GM06990 (cell line): ENCODE measurements at regions not wholly inside any gene's neighbourhood (a gene's known extent, or its start where the extent isn't known, plus 50 kb on each side); places are given as distances from the start of the nearest gene placed in this dataset.
A peak's percentile ranks its signal among the peaks of the same experiment; 100 is the strongest.
"Not testable (repeated sequence)": the region's sequence is repeated elsewhere in the genome, so short reads cannot be mapped to it uniquely, and the experiment has no call there.

Source experiments
- DNase-seq: peaks from one replicate; pipeline ENCODE4 v3.0.0-alpha.2; 2011; ENCODE audit not compliant: insufficient read length; ENCODE audit errors: extremely low read depth
- H3K27me3 ChIP-seq: replicated peaks from 2 replicates; pipeline ENCODE4 v1.6.0; 2011; ENCODE audit warnings: low read length; ENCODE audit not compliant: control insufficient read depth, insufficient read depth
- H3K36me3 ChIP-seq: 2 replicates; pipeline ENCODE4 v1.5.1; 2011; ENCODE audit warnings: low read length; ENCODE audit not compliant: control insufficient read depth, insufficient read depth
- H3K4me3 ChIP-seq: replicated peaks from 2 replicates; pipeline ENCODE4 v1.5.1; 2011; ENCODE audit warnings: low read depth, mild to moderate bottlenecking, control low read depth, low read length
- CTCF ChIP-seq: IDR thresholded peaks from 2 replicates; pipeline ENCODE4 v1.5.1; 2011; ENCODE audit warnings: low read length, control low read depth, mild to moderate bottlenecking, inconsistent platforms; ENCODE audit not compliant: insufficient read depth, poor library complexity, severe bottlenecking

GRCh38 chr7:76936346-76936745, 95.8 kb downstream of the SPDYE17 start:
- DNase-seq: not testable (repeated sequence)

DNA sequence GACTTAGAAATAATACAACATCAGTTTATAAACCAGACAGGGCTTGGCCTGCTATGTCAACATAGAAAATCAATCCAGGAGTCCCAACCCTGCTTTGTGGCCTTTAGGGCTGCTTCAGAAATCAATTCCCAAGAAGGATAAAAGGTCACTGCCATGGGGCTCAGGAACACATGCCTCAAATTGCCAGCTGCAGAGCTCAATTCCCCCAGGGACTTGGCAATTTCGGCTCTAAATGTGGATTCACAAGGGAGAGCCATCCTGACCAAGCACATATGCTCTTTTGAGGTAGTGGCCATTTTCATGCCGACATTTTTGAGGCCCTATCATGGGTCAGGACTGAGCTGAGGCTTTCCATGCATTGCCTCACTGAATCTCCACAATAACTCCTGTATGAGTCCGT, 97.5 kb downstream of the SPDYE17 start:
- H3K27me3 ChIP-seq, DNase-seq, H3K4me3 ChIP-seq, H3K36me3 ChIP-seq: not testable (repeated sequence)

More at GRCh38 chr7:76936346-76936745, 95.8 kb downstream of the SPDYE17 start:
- H3K4me3 ChIP-seq, H3K27me3 ChIP-seq, H3K36me3 ChIP-seq: not testable (repeated sequence)

- not testable (repeated sequence) for DNase-seq, H3K36me3 ChIP-seq, H3K4me3 ChIP-seq, H3K27me3 ChIP-seq
These were observed 99.2 kb downstream of the SPDYE17 start for GRCh38 chr7:76932957-76933356.

DNA sequence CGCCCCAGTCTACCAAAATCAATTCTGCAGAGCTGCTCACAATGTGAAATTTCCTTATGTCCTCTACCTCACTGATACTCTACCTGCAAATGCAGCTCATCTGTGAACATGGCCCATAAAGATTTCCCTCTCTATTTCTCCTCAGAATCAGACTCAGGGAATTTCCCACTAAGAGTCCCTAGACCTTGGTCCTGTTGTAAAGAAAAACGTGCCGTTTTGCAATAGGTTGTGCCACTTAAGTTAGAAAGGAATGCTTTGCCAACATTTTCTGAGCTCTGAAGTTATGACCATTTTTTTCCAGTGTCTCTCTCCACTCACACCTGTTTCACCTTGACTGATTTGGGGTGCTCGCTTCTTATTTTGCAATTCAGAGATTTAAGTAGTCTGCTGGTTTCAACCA, 100.7 kb downstream of the SPDYE17 start:
- not testable (repeated sequence) for H3K36me3 ChIP-seq, H3K4me3 ChIP-seq, DNase-seq, H3K27me3 ChIP-seq

DNA sequence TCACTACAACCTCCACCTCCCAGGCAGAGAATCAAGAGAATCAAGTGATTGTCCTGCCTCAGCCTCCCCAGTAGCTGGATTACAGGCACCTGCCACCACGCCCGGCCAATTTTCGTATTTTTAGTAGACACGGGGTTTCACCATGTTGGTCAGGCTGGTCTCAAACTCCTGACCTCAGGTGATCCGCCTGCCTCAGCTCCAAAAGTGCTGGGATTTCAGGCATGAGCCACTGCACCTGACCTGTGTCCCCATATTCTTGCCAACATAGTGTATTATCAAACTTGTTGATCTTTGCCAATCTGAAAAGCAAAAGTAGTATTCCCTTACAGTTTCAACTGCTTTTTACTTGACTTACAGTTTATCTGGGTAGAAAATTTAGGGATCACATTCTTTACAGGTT, 101.7 kb downstream of the SPDYE17 start:
- H3K36me3 ChIP-seq, H3K27me3 ChIP-seq, H3K4me3 ChIP-seq, DNase-seq: not testable (repeated sequence)

DNA sequence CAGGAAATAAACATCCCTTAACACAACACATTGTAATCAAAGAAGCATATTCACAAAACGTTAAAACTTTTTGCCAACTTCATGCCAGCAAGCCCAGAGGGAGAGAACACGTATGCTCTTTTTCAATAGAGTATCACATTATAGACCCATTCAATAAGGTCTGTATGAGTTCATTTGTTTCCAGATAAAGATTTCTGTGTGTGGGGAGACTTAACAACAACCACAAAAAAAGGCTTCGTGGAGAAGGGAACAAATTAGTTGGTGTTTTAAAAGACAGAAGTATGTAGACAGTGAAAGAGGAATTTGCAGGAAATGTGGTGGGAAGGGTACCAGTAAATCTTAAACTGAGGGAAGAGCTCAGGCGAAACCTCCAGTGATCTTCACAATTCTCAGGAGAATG, 103.4 kb downstream of the SPDYE17 start:
- H3K36me3 ChIP-seq, H3K27me3 ChIP-seq, H3K4me3 ChIP-seq, DNase-seq: not testable (repeated sequence)

DNA sequence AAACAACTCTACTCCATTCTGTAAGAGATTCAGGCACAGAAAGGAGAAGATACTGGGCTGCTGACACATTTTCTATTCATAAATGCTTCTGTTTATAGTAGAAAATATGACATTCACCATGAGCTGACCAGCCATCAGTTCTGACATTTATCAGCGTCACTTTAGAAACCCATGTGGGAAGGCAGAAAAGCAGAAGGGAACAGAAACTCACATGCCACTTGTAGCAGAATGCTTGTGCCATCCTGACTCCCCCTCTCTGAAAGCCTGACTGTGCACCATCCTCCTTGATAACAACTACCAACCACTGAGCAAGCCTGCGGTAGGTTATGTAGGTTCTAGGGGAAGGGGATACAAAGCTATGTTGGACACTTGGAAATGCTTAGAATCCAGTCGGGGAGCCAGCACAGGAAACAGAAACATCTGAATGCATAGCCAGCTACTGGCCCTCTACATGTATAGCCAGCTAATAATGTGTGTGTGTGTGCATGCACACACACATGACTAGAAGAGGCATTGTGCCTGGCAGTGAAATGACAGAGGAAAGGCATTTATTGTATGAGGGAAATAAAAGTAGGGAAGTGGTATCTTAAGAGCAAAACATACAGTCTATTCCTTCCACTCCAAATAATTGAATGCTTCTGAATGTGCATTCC, 104.3 kb downstream of the SPDYE17 start:
- not testable (repeated sequence) for H3K36me3 ChIP-seq, H3K27me3 ChIP-seq, H3K4me3 ChIP-seq, DNase-seq

DNA sequence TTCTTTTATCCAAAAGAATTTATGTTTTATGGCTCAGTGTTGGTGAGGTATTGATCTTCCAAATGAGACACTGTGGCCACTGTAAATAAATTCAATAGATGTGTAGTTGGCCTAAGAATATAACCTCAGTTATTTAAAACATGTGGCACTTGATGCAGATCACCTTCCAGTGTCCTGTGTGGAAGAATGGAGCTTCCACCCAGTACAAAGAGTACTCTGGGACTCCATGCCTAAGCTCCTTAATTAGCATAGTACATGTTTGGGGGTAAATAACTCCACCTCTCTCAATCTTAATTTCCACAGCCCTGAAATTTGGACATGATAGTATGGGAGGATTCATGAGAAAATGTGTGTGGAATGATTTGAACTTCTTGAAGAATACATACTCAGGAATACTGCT, 105.7 kb downstream of the SPDYE17 start:
- H3K4me3 ChIP-seq, H3K27me3 ChIP-seq, DNase-seq, H3K36me3 ChIP-seq: not testable (repeated sequence)

- peak; percentile 15 for TF ChIP-seq CTCF
- DNase-seq, H3K4me3 ChIP-seq, H3K27me3 ChIP-seq, H3K36me3 ChIP-seq: not testable (repeated sequence)
These were observed 107.4 kb downstream of the SPDYE17 start for GRCh38 chr7:76924756-76925155.

DNA sequence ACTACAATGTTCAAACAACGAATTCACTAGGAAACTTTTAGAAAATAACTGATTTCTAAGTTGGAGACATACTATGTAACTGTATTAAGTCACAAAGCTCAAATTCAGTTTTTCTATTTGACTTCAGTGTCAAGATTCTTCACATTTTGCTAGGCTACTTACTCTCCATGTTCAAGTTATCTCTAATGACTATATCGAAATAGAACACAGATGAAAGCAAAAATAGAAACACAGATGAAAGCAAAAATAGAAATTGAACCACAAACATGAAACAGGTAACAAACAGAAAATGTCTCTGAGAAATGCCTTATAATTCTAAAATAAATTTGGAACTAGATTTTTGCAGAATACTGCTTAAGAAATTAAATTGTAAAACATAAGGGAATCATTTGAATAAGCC, 113.5 kb downstream of the SPDYE17 start:
- H3K27me3 ChIP-seq, H3K4me3 ChIP-seq: not testable (repeated sequence)

GRCh38 chr7:76914361-76914760, 117.8 kb downstream of the SPDYE17 start:
- H3K36me3 ChIP-seq, H3K27me3 ChIP-seq, H3K4me3 ChIP-seq, DNase-seq: not testable (repeated sequence)

More for the DNA sequence above, 113.5 kb downstream of the SPDYE17 start:
- not testable (repeated sequence) for DNase-seq, H3K36me3 ChIP-seq

DNA sequence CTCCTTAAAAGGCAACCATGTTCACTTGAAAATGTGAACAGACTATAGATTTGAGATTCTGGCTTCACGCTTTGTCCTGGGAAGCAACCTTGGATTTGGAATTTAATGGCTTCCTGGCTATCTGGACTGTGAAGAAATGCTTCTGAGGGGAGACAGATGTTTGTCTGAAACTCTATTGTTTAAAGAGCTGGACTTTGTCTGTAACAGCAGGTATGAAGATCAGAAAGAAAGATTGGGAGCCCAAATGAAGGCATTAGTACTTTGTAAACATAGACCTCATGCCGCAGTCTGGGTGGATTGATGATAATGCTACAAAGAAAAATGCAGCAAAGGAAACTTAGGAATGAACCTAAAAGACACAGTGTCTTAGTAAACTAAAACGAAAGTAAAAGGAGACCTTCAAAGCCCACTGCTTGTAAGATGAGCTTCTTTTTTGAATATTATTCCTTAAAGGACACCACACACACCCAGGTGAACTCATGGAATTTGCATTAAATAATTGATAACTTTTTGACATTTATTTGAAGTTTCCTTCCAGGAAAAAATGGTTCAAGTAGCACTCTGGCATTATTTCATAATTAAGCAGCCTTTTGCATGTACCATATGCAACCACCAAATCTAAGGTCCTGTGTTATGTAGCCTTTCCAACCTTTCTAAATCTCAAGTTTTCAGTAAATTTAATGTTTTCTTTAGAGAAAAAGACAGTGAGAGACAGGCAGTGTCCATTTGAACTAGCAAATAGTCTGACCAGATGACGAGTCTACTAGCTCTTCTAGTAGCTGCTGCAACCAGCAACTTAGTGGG, 119.9 kb downstream of the SPDYE17 start:
- DNase-seq, H3K4me3 ChIP-seq, H3K36me3 ChIP-seq, H3K27me3 ChIP-seq: not testable (repeated sequence)

- not testable (repeated sequence) for H3K4me3 ChIP-seq, DNase-seq, H3K36me3 ChIP-seq, H3K27me3 ChIP-seq
These were observed 127.5 kb downstream of the SPDYE17 start for GRCh38 chr7:76904688-76905087.
